SK-N-SH (cell line): ENCODE measurements at regions not wholly inside any gene's neighbourhood (a gene's known extent, or its start where the extent isn't known, plus 50 kb on each side); places are given as distances from the start of the nearest gene placed in this dataset.

ENCODE experiments used
- CTCF ChIA-PET: fragments of 300-600, 350-600 bp; formaldehyde crosslinking; extraction: SDS; loops from one replicate; lab custom pipeline; 2021; lab: Yijun Ruan, JAX
- POLR2A ChIA-PET: fragments of 350-600 bp; sonication (Branson Sonifier 250); formaldehyde crosslinking; extraction: SDS; loops from one replicate; lab custom pipeline; 2020; ENCODE audit warnings: antibody characterized with exemption, inconsistent platforms; lab: Yijun Ruan, JAX
- DNase-seq: peaks from one replicate; pipeline ENCODE4 v3.0.0; 2012
- H2AFZ ChIP-seq: fragments of 200-600 bp; sonication (generic); 2 replicates; pipeline ENCODE4 v1.8.1; 2016; ENCODE audit warnings: antibody characterized with exemption, mild to moderate bottlenecking, low read depth
- H3F3A ChIP-seq: fragments of 200-600 bp; sonication (generic); replicated peaks from 2 replicates; pipeline ENCODE3; 2016; ENCODE audit warnings: antibody characterized with exemption, mild to moderate bottlenecking; ENCODE audit not compliant: insufficient read depth
- H3K27ac ChIP-seq, 2 experiments: fragments of 200-500 bp in 1 of 2; fragments of 200-600 bp in 1 of 2; sonication (Bioruptor generic) in 1 of 2; sonication (generic), shearing (Covaris generic) in 1 of 2; 2 replicates each; pipeline versions ENCODE4 v1.5.1 to v1.6.1; 2014 to 2016; ENCODE audit warnings: low read depth in 2 of 2, inconsistent platforms in 1 of 2, low read length in 1 of 2, mild to moderate bottlenecking in 1 of 2, mixed read lengths in 1 of 2
- H3K27me3 ChIP-seq: fragments of 200-600 bp; sonication (generic), shearing (Covaris generic); 2 replicates; pipeline ENCODE4 v1.6.1; 2016; ENCODE audit warnings: mixed run types; ENCODE audit not compliant: insufficient read depth
- H3K36me3 ChIP-seq, 2 experiments: fragments of 200-500 bp in 1 of 2; fragments of 200-600 bp in 1 of 2; sonication (Bioruptor generic) in 1 of 2; sonication (generic) in 1 of 2; replicated peaks in 1 of 2; 2 replicates each; pipeline versions ENCODE3 to v1.5.1; 2014 to 2016; ENCODE audit warnings: low read length in 1 of 2, mild to moderate bottlenecking in 1 of 2; ENCODE audit not compliant: insufficient read depth in 2 of 2, control insufficient read depth in 1 of 2
- H3K4me1 ChIP-seq, 2 experiments: fragments of 200-500 bp in 1 of 2; fragments of 200-600 bp in 1 of 2; sonication (Bioruptor generic) in 1 of 2; sonication (generic), shearing (Covaris generic) in 1 of 2; 2 replicates each; pipeline versions ENCODE4 v1.5.1 to v1.6.1; 2014 to 2016; ENCODE audit warnings: low read depth in 1 of 2, low read length in 1 of 2, mixed run types in 1 of 2; ENCODE audit not compliant: insufficient read depth in 2 of 2, control insufficient read depth in 1 of 2
- H3K4me2 ChIP-seq: fragments of 200-600 bp; sonication (generic), shearing (Covaris generic); 2 replicates; pipeline ENCODE4 v1.6.1; 2017; ENCODE audit warnings: mixed run types
- H3K4me3 ChIP-seq, 2 experiments: fragments of 200-500 bp in 1 of 2; fragments of 200-600 bp in 1 of 2; sonication (Bioruptor generic) in 1 of 2; sonication (generic), shearing (Covaris generic) in 1 of 2; 2 replicates each; pipeline versions ENCODE4 v1.5.1 to v1.8.1; 2014 to 2016; ENCODE audit warnings: low read depth in 2 of 2, inconsistent platforms in 1 of 2, low read length in 1 of 2, mild to moderate bottlenecking in 1 of 2, mixed read lengths in 1 of 2, moderate library complexity in 1 of 2
- H3K79me2 ChIP-seq: fragments of 200-600 bp; sonication (generic); 2 replicates; pipeline ENCODE4 v1.8.1; 2017; ENCODE audit warnings: mild to moderate bottlenecking; ENCODE audit not compliant: insufficient read depth
- H3K9ac ChIP-seq: fragments of 200-600 bp; sonication (generic); 2 replicates; pipeline ENCODE4 v1.6.1; 2017; ENCODE audit warnings: mixed run types
- H3K9me2 ChIP-seq: fragments of 200-600 bp; sonication (generic); 2 replicates; pipeline ENCODE4 v1.6.1; 2017; ENCODE audit warnings: mixed run types
- H3K9me3 ChIP-seq: fragments of 200-600 bp; sonication (generic); 2 replicates; pipeline ENCODE4 v1.6.1; 2017; ENCODE audit warnings: mixed run types, mild to moderate bottlenecking, moderate library complexity
- H4K20me1 ChIP-seq: fragments of 200-600 bp; sonication (generic); 2 replicates; pipeline ENCODE4 v1.6.1; 2017; ENCODE audit warnings: mild to moderate bottlenecking, mixed run types; ENCODE audit not compliant: insufficient read depth
- CHD2 ChIP-seq: fragments of 150-350 bp; IDR thresholded peaks from 2 replicates; pipeline ENCODE4 v1.6.1; 2018; ENCODE audit warnings: low read length; ENCODE audit not compliant: partially characterized antibody
- CTCF ChIP-seq: fragments of 200-600 bp; sonication (generic); IDR thresholded peaks from 2 replicates; pipeline ENCODE4 v1.6.1; 2017; ENCODE audit warnings: antibody characterized with exemption, mild to moderate bottlenecking, moderate library complexity
- FOSL2 ChIP-seq: IDR thresholded peaks from 2 replicates; pipeline ENCODE4 v1.4.0; 2012; ENCODE audit warnings: low read depth, mild to moderate bottlenecking, moderate library complexity, borderline replicate concordance
- FOXJ3 ChIP-seq: sonication (generic); formaldehyde crosslinking; IDR thresholded peaks from 2 replicates; pipeline ENCODE4 v1.5.1; 2020; ENCODE audit warnings: mild to moderate bottlenecking, missing genetic modification reagents
- GABPA ChIP-seq: IDR thresholded peaks from 2 replicates; pipeline ENCODE4 v1.4.0; 2012; ENCODE audit warnings: low read depth, mild to moderate bottlenecking
- IRF3 ChIP-seq: fragments of 150-350 bp; IDR thresholded peaks from 2 replicates; pipeline ENCODE4 v1.6.1; 2016; ENCODE audit warnings: mild to moderate bottlenecking, low read depth, low read length
- MAX ChIP-seq: IDR thresholded peaks from 2 replicates; pipeline ENCODE4 v1.4.0; 2012; ENCODE audit warnings: low read depth
- NFIC ChIP-seq: IDR thresholded peaks from 2 replicates; pipeline ENCODE4 v1.4.0; 2012; ENCODE audit warnings: borderline replicate concordance
- PBX3 ChIP-seq: IDR thresholded peaks from 2 replicates; pipeline ENCODE4; 2012
- RAD21 ChIP-seq: IDR thresholded peaks from 2 replicates; pipeline ENCODE4 v1.6.1; 2012; ENCODE audit warnings: mild to moderate bottlenecking, low read length
- SIN3A ChIP-seq: IDR thresholded peaks from 2 replicates; pipeline ENCODE4 v1.6.1; 2012; ENCODE audit warnings: low read depth, mild to moderate bottlenecking, low read length, moderate library complexity, borderline replicate concordance
- SMC3 ChIP-seq: IDR thresholded peaks from 2 replicates; pipeline ENCODE4 v1.6.1; 2012; ENCODE audit warnings: low read depth, low read length, improper control_type of control experiment
- USF1 ChIP-seq: IDR thresholded peaks from 2 replicates; pipeline ENCODE4 v1.4.0; 2012; ENCODE audit warnings: low read depth, borderline replicate concordance
- USF2 ChIP-seq: fragments of 150-350 bp; IDR thresholded peaks from 2 replicates; pipeline ENCODE4 v1.6.1; 2017; ENCODE audit warnings: antibody characterized with exemption, low read length, low read depth, borderline replicate concordance
- YY1 ChIP-seq: IDR thresholded peaks from 2 replicates; pipeline ENCODE4 v1.4.0; 2012; ENCODE audit warnings: low read depth, mild to moderate bottlenecking
- ZBTB33 ChIP-seq: IDR thresholded peaks from 2 replicates; pipeline ENCODE4 v1.4.0; 2012; ENCODE audit warnings: low read depth, borderline replicate concordance
- WGBS: methylation state at CpG from one replicate; pipeline ENCODE4 v1.1.6; 2017; ENCODE audit warnings: low lambda C conversion rate; 5-methylcytosine and 5-hydroxymethylcytosine counted together

- Histone ChIP-seq H3K4me3 (no peak overlapping the region), H3K4me2 (no peak overlapping the region), H3K79me2 (no peaks in the 10 kb centered on the region), H3K9me2 (no peaks in the 10 kb centered on the region), H3K27ac (no peak overlapping the region), H3K9me3 (no peaks in the 10 kb centered on the region), H3K36me3 (no peaks in the 10 kb centered on the region), H3K9ac (no peak overlapping the region), H3F3A (no peaks in the 10 kb centered on the region), H4K20me1 (no peaks in the 10 kb centered on the region), H3K4me1 (no peaks in the 10 kb centered on the region), H2AFZ (no peak overlapping the region), H3K27me3 (no peaks in the 10 kb centered on the region)
- ChIA-PET CTCF (no interaction called here), POLR2A (no interaction called here)
- 79% methylated on average over 2 of the region's 2 CpGs for whole genome bisulfite sequencing
- no peak for TF ChIP-seq RAD21
- no peak for TF ChIP-seq GABPA
- TF ChIP-seq MAX: no peak
- TF ChIP-seq IRF3: no peak
- no peak for TF ChIP-seq USF2
- no peak for TF ChIP-seq ZBTB33
- no peak for TF ChIP-seq YY1
- no peak for TF ChIP-seq CTCF
- no peak for TF ChIP-seq SIN3A
- TF ChIP-seq USF1: no peak
- no peak for TF ChIP-seq CHD2
- TF ChIP-seq FOXJ3: no peak
- no peak for TF ChIP-seq NFIC
- TF ChIP-seq SMC3: no peak
- no peak for TF ChIP-seq PBX3
- no peak for TF ChIP-seq FOSL2
- DNase-seq: no peak
Observed at GRCh38 chr3:25181096-25181495, 247.0 kb upstream of the RARB start.
